ENCODE measurements at regions not wholly inside any gene's neighbourhood (a gene's known extent, or its start where the extent isn't known, plus 50 kb on each side); places are given as distances from the start of the nearest gene placed in this dataset.

DNA sequence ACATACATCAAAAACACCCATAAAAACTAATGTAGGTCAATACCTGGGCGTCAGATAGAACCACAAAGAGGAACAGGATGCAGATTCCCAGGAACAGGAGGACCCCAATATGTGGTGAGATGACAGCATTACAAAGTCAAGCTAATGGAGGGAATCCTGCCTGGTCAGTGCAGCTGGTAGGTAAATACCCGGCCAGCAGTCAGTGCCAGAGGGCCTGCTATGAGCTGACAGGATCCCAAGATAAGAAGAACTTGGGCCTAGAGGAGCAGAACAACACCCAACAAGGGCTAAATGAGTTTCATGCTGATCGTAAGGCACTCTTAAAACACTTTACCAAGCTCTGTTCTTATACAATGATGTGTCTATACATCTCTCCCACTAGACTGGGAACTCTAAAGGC, 61.2 kb upstream of the KCNMB2 start:
- intact Hi-C loops (cut with micrococcal nuclease; ENCODE audit: unreplicated experiment), result no loop called here
- H3K4me1 ChIP-seq (ENCODE audit: insufficient read depth, low read length, poor library complexity, severe bottlenecking), result no peaks in the 10 kb centered on the region
- ChIA-PET POLR2A (ENCODE audit: low non-redundant PET) (no interaction called here), CTCF (no interaction called here)
- no peaks in the 10 kb centered on the region for H3K27me3 ChIP-seq (replicated peaks; ENCODE audit: insufficient read depth, low read depth, low read length, poor library complexity)
- no peaks in the 10 kb centered on the region for H3K36me3 ChIP-seq (ENCODE audit: insufficient read depth, low read length, poor library complexity, severe bottlenecking)
- DNase-seq (ENCODE audit: low spot score), result no peak
- no peak for TF ChIP-seq EZH2 (IDR thresholded peaks at IDR 0.05; ENCODE audit: borderline replicate concordance, low read depth, low read length, poor library complexity, severe bottlenecking)
- no peak for TF ChIP-seq CTCF (conservative IDR thresholded peaks at IDR 0.05; ENCODE audit: low read depth, low read length)
- no peak overlapping the region for H3K4me3 ChIP-seq (ENCODE audit: low read depth, low read length, poor library complexity, severe bottlenecking)
- no TSS peak for BruUV-seq (replicated peaks)
- H3K27ac ChIP-seq (ENCODE audit: low read depth, low read length, poor library complexity, severe bottlenecking), result no peak overlapping the region
- no peaks in the 10 kb centered on the region for H3K9me3 ChIP-seq (ENCODE audit: low read depth, low read length, poor library complexity, severe bottlenecking)

DNA sequence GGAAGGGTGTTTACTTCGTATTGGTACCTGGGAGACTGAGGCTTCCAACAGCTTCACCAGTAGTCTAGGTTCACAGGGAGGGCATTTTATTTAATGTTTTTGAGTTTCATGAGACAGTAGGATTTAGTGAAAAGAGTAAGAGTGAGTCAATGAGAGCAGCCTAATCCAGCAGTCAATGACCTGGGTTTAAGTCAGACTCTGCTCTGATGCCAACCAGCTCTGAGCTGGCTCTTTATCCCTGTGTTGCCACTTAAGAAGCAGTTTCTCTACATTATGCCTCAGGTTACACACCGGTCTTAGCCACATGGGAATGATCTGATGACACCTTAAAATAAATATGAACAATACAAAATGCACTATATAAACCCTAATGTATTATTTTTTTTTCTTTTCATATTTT, 59.4 kb upstream of the KCNMB2 start:
- CTCF ChIA-PET, result no interaction called here
- H3K4me1 ChIP-seq (ENCODE audit: insufficient read depth, low read length, poor library complexity, severe bottlenecking), result no peaks in the 10 kb centered on the region
- no peak overlapping the region for H3K4me3 ChIP-seq (ENCODE audit: low read depth, low read length, poor library complexity, severe bottlenecking)
- no TSS peak for BruUV-seq (replicated peaks)
- intact Hi-C loops (cut with micrococcal nuclease; ENCODE audit: unreplicated experiment), result no loop called here
- no peak overlapping the region for H3K27ac ChIP-seq (ENCODE audit: low read depth, low read length, poor library complexity, severe bottlenecking)
- TF ChIP-seq EZH2 (IDR thresholded peaks at IDR 0.05; ENCODE audit: borderline replicate concordance, low read depth, low read length, poor library complexity, severe bottlenecking), result no peak
- no peak for TF ChIP-seq CTCF (conservative IDR thresholded peaks at IDR 0.05; ENCODE audit: low read depth, low read length)
- no peaks in the 10 kb centered on the region for H3K9me3 ChIP-seq (ENCODE audit: low read depth, low read length, poor library complexity, severe bottlenecking)
- DNase-seq (ENCODE audit: low spot score), result no peak
- POLR2A ChIA-PET (ENCODE audit: low non-redundant PET), result no interaction called here
- no peaks in the 10 kb centered on the region for H3K27me3 ChIP-seq (replicated peaks; ENCODE audit: insufficient read depth, low read depth, low read length, poor library complexity)
- no peaks in the 10 kb centered on the region for H3K36me3 ChIP-seq (ENCODE audit: insufficient read depth, low read length, poor library complexity, severe bottlenecking)

- intact Hi-C loops (cut with micrococcal nuclease; ENCODE audit: unreplicated experiment), result no loop called here
- CTCF ChIA-PET, result no interaction called here
- H3K4me3 ChIP-seq (ENCODE audit: low read depth, low read length, poor library complexity, severe bottlenecking), result no peak overlapping the region
- no peaks in the 10 kb centered on the region for H3K9me3 ChIP-seq (ENCODE audit: low read depth, low read length, poor library complexity, severe bottlenecking)
- POLR2A ChIA-PET (ENCODE audit: low non-redundant PET), result no interaction called here
- no peak overlapping the region for H3K27ac ChIP-seq (ENCODE audit: low read depth, low read length, poor library complexity, severe bottlenecking)
- no peaks in the 10 kb centered on the region for H3K36me3 ChIP-seq (ENCODE audit: insufficient read depth, low read length, poor library complexity, severe bottlenecking)
- no peaks in the 10 kb centered on the region for H3K4me1 ChIP-seq (ENCODE audit: insufficient read depth, low read length, poor library complexity, severe bottlenecking)
- no TSS peak for BruUV-seq (replicated peaks)
- no peak for TF ChIP-seq CTCF (conservative IDR thresholded peaks at IDR 0.05; ENCODE audit: low read depth, low read length)
- no peak for TF ChIP-seq EZH2 (IDR thresholded peaks at IDR 0.05; ENCODE audit: borderline replicate concordance, low read depth, low read length, poor library complexity, severe bottlenecking)
- H3K27me3 ChIP-seq (replicated peaks; ENCODE audit: insufficient read depth, low read depth, low read length, poor library complexity), result no peaks in the 10 kb centered on the region
- DNase-seq (ENCODE audit: low spot score), result no peak
These were observed 56.8 kb upstream of the KCNMB2 start for GRCh38 chr3:178479446-178479845.

All from A673 (cell line).